HG02885 (cell line): ENCODE measurements at regions not wholly inside any gene's neighbourhood (a gene's known extent, or its start where the extent isn't known, plus 50 kb on each side); places are given as distances from the start of the nearest gene placed in this dataset.

ENCODE experiments used
- ATAC-seq: cut with Tn5 transposase; IDR thresholded peaks from one replicate; pipeline ENCODE4 v1.9.1; 2021; ENCODE audit warnings: mild to moderate bottlenecking; ENCODE audit not compliant: unreplicated experiment, poor library complexity

GRCh38 chr10:121069061-121069850, 218.1 kb downstream of the WDR11 start:
- ATAC-seq = peak; percentile 64

- no peak for ATAC-seq
Measured at GRCh38 chr10:121070275-121071070, 219.3 kb downstream of the WDR11 start.

DNA sequence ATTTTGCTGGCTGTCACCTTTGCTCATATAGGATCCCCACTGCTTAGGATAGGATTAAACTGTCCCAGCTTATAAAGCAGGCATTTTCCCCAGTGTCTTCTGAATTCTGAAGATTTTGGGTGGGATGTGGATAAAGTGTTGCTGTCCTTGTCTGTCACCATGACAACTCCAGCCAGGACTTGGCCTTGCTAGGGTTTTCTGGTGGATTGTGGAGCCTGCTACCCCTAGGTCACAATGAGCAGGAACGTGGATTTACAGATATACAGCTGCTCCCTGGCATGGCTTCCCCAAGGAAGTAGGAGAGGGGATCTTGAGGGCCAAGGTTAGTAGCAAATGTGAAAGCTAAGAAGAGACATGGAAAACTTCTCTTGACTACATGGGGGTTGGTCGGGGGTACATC, 220.7 kb downstream of the WDR11 start:
- no peak for ATAC-seq

- no peak for ATAC-seq
Measured at GRCh38 chr10:121073728-121074127, 222.6 kb downstream of the WDR11 start.

- no peak for ATAC-seq
Measured at GRCh38 chr10:121076776-121077715, 225.9 kb downstream of the WDR11 start.

DNA sequence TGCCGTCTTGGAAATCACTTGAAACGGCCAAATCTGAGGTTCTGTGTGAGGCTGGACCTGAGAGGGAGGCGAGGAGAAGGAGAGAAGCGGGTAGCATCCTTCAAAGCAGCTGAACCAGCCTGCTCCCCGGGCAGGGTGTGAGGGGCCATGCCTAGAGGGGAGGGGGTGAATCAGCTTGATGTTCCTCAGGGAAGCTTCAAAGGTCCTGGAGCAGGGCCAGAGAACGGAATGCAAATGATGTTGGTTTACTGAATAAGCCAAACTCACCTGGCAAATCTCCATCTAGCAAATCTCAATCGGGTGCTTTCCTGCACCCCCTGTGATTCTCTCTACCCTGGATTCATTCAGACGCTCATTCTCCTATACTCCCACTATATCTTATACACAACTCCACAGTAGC, 226.9 kb downstream of the WDR11 start:
- ATAC-seq = no peak

DNA sequence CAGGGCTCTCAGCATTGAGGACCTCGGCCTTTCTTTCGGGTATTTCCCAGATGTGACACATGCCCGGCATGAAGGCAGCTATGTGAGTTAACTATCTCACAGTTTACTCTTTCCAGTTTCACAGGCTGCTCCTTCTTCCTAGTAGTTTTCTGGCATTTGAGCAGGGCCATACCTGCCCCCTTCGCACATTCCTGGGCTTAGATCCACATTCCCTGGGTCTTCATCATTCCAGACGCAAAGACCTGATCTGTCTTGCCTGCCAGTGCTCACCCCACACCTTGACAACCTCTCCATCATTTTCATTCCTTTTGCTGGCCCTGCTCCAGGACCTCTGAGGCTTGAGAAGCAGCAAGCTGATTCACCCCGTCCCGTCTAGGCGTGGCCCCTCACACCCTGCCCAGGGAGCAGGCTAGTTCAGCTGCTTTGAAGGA, 227.5 kb downstream of the WDR11 start:
- no peak for ATAC-seq

DNA sequence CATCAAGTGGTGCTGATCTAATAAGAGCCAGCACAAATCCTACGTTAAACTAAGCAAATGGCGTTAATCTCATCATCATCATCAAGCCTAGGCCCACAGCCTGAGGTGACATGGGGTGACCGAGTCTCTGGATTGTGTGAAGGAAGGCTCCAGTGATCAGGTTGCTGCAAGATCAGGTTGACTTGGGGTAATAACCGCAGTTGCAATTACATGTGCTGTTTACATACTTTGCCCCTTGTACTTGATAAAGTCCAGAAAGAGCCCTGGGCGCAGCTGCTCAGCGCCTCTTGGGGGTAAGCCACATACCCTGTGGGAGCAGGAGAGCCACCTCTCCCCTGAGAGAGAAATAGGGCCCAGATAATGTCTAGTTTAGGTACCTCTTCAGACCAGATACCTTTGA, 228.1 kb downstream of the WDR11 start:
- ATAC-seq = no peak

DNA sequence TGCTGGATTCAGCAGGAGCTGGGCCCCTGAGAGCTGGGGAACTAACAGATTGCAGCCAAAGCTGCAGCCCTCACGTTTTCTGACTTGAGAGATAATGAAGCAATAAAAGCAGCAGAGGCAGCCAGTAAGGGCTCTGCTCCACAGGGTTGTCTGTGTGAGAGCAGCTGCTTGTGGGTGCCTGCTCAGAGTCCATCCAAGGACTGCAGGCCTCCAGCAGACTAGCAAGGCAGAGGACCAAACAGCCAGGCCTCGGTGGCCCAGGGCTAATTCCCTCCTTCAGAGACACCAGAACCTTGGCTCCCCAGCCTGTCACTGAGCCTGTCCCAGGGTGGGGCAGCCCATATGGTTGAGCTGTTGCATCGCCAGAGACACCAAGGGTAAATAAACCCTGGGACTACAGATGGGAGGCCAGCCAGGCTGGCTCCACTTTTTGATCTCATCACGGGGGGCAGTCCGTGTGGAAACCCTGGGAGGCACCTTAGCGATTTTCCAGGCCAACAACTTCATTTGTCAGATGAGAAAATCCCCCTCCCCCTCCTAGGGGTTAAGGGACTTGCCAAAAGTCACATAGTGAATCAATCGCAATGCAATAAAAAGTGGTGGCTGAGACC, 229.2 kb downstream of the WDR11 start:
- ATAC-seq = no peak

DNA sequence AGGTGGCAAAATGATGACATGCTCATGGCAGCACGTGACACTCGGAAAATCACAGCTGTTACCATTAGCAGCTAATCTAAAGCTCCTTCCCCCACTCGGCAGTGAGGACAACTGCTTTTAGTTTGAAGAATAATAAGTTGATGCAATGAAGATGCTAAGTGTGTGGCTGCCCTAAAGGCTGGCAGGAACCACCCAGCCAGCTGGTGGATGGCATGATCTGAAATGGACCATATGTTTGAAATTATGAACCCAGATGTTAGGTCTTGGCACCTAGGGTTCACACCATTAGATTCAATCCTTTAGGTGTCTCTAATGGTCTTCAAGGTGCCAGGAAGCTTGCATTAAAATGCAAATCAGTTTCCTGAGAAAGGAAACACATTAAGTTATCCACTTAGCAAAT, 230.1 kb downstream of the WDR11 start:
- ATAC-seq = no peak

DNA sequence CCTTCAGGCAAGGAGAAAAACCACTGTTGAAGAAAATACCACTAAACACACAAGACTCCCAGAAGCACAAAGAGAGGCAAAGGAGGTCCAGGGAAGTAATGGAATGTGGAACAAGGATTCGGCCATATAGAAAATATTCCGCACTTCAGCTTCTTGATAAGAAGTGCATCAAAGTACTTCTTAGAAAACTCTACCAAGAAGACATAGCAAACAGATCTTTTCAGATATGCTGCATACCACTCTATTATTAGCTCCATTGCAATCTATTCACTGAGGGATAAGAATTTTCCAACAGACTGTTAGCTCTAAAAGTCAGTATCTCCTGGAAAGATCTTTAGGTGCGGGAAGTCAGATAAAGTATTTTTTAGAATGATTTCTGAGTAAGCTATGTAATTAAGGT, 231.8 kb downstream of the WDR11 start:
- ATAC-seq = no peak

DNA sequence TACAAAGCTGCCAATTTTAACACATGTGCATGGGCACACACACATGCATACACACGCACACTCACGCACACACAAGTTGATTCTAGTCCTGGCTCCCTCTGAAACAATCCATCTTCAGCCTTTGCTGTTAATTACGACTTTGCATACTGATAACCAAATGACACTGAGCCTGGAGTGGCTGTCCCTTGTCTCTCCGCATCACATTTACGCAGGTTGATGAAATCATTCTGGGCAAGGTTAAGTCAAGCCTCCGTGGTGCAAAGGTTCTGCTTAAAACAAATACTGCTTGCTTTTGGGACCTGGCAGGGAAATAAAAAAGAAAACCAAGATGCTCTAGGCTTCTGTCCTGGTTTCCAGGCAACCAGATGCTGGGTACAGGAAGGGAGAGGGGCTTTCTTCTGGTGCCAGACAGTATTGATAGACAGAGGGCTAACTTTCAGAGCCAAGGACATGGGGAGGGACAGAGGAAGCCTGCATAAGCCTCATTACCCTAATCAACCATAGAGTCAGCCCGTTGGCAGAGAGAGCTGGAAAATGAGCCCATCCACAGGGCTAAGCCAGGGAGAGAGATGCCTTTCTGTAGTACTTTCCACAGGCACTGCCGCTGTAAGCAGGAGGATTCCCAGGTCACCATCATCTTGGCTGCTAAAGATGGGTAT, 233.0 kb downstream of the WDR11 start:
- no peak for ATAC-seq

DNA sequence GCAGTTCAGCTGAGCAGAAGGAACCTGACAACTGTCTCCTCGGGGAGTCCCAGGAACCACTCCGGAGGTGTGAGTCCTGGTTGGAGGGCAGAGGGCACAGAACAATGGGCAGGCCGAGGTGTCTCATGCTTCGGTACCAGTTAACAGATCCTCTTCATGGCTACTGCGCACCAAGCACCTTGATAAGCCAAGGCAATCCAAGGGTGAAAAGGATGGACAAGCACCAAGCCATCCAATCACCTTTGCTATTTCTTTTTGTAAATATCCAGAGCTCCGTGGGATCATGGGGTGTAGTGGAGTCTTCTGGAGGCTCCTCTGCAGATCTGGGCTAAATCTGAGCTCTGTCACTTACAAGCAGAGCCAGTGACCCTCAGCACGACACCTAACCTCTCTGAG, 233.5 kb downstream of the WDR11 start:
- ATAC-seq = no peak

DNA sequence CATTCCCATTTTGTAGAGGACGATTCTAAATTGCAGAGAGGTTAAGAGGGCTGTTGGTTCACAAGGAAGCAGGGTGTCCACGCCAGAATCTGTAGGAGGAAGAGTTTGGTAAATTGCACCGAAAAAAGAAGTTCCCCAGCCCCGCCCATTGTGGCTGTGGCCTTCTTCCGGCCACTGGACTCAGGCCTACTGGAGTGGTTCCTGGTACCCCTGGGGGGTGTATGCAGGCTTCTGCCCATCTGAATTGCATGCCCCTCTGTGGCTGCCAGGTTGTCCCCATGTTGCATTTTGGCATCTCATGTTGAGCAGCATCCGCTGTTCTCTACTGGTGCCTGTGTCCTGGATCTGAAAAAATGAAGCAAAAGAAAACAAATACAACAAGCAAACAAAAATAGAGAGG, 234.2 kb downstream of the WDR11 start:
- no peak for ATAC-seq

GRCh38 chr10:121087129-121087528, 236.0 kb downstream of the WDR11 start:
- ATAC-seq = no peak

DNA sequence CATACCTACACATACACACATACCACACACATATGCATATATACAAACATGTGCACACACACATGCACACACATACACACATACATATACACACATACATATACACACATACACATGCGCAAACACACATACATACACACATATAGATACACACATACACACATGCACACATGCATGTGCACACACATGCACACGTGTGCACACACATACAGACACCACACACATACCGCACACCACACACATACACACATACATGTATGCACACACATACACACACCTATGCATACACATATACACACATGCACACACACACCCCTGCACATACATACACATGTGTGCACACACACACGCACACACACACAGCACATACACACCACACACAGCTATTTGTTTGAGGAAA, 236.5 kb downstream of the WDR11 start:
- no peak for ATAC-seq

DNA sequence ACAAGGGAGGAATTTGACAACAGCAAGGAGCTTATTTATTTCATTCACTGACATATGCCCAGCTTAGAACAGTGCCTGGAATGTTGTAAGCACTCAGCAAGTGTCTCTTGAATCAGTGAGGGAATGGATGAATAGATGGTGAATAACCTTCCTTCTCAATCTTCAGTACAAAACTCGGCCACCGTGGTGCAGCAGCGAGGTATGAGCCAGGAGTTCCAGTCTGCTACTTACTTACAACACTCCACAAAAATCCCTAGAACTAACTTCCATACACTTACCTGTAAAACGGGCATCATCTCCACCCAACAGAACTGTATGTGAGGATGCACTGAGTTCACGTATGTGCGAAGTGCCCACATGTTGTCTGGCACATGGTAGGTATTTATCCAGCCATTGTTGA, 237.4 kb downstream of the WDR11 start:
- ATAC-seq = no peak

GRCh38 chr10:121089434-121089833, 238.3 kb downstream of the WDR11 start:
- no peak for ATAC-seq

DNA sequence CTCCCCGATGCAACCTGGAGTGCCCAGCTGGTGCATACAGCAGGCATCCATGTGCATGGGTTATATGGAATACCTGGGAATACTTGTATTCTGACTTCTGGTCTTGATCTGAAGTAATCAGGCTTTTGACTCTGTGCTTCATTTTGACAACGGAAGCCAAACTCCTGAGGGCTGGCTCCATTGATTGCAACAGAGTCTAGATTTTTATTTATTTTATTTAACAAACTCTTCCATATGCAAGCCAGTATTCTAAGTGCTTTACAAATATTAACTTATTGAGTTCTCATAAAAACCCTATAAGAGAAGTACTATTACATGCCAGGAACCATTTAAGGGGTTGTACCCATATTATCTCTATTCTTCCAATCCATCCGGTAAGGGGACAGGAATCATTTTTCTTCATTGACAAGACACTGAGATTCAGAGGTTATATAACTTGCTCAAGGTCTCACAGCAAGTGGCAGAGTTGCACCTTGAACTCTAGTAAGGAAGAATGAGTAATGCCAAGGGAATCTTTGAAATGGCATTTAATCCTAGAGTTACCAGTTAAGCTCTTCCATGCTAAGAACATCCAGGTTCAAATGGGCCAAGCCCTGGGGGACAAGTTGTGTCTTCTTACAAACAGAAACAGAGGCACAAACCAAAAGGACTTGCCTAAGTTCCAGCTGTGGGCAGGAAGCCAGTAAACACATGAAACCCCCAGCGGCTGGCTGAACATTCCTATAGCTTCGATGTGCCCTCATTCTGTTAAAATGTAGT, 241.0 kb downstream of the WDR11 start:
- no peak for ATAC-seq
